Adrenal gland (tissue), 9 donors: ENCODE measurements at regions not wholly inside any gene's neighbourhood (a gene's known extent, or its start where the extent isn't known, plus 50 kb on each side); places are given as distances from the start of the nearest gene placed in this dataset.
A peak's percentile ranks its signal among the peaks of the same experiment; 100 is the strongest.

Experiments used
- DNase-seq, 7 donors: peaks; one replicate each; pipeline ENCODE4 v3.0.0-alpha.2; 2019 to 2020
- H3K27ac ChIP-seq, 5 donors: fragments of 200-600 bp; sonication (generic) in 4 of 5; 1 replicate in 3 of 5; 2 replicates in 2 of 5; pipeline versions ENCODE4 v1.5.1 to v1.8.0; 2016 to 2020; ENCODE audit warnings: mild to moderate bottlenecking in 1 of 5
- H3K27me3 ChIP-seq: fragments of 200-600 bp; 2 replicates; pipeline ENCODE4 v1.8.0; 2021
- H3K36me3 ChIP-seq, 2 donors: fragments of 200-600 bp; replicated peaks in 1 of 2; 1 replicate in 1 of 2; 2 replicates in 1 of 2; pipeline versions ENCODE4 v1.5.1 to v1.8.0; 2018 to 2022
- H3K4me1 ChIP-seq, 2 donors: fragments of 200-600 bp; replicated peaks in 1 of 2; 1 replicate in 1 of 2; 2 replicates in 1 of 2; pipeline versions ENCODE4 v1.5.1 to v1.8.0; 2018 to 2021
- H3K4me3 ChIP-seq, 4 donors: fragments of 200-600 bp; sonication (generic) in 3 of 4; one replicate each; pipeline ENCODE4 v1.5.1; 2016 to 2018
- H3K9me3 ChIP-seq, 3 donors: fragments of 200-600 bp; sonication (generic) in 1 of 3; replicated peaks in 1 of 3; 1 replicate in 2 of 3; 2 replicates in 1 of 3; pipeline versions ENCODE4 v1.5.1 to v1.8.0; 2016 to 2021
- POLR2A ChIP-seq, 2 donors: fragments of 450-650 bp; IDR thresholded peaks; one replicate each; pipeline ENCODE4 v1.6.1; 2017; ENCODE audit warnings: antibody characterized with exemption in 2 of 2, mild to moderate bottlenecking in 2 of 2, moderate library complexity in 1 of 2
- WGBS, 4 donors: extraction: QIAGEN DNeasy Blood & Tissue Kit in 2 of 4; methylation state at CpG; one replicate each; pipeline versions ENCODE4 v1.1.5 to v1.1.7; 2013 to 2017; 5-methylcytosine and 5-hydroxymethylcytosine counted together
- intact Hi-C, 2 donors: fragments of 100-400 bp; cut with DNase I; formaldehyde crosslinking; loops; one replicate each; pipeline versions ENCODE4 v1.14.1 to v1.15.0; 2022 to 2023
- TF ChIP-seq, protein P1 (sequence below), 6 experiments: fragments of 450-650 bp in 4 of 6; fragments of 200-600 bp in 2 of 6; sonication (generic) in 1 of 6; IDR thresholded peaks; 1 replicate in 5 of 6; 2 replicates in 1 of 6; pipeline versions ENCODE4 v1.5.1 to v1.8.0; 2016 to 2021; ENCODE audit warnings: antibody characterized with exemption in 6 of 6, mild to moderate bottlenecking in 2 of 6, moderate library complexity in 1 of 6
- donor health status: healthy with polysubstance abuse.
- donor health status: Bipolar disorder and iron deficiency.
- donor health status: DM: yes; HTN: yes; CAD: no.
- donor health status: DM: no; HTN: no; CAD: no.
- donor health status: DM: no; HTN: no; CAD: no.

- Histone ChIP-seq H3K36me3 (no peaks in the 10 kb centered on the region), H3K27ac (no peak overlapping the region), H3K27me3 (no peaks in the 10 kb centered on the region), H3K4me1 (no peaks in the 10 kb centered on the region), H3K4me3 (no peak overlapping the region), H3K9me3 (no peaks in the 10 kb centered on the region)
- 53 to 69% (median 66%) methylated on average over 3 of the region's 3 CpGs for WGBS, 4 donors
- TF ChIP-seq, protein P1, sequence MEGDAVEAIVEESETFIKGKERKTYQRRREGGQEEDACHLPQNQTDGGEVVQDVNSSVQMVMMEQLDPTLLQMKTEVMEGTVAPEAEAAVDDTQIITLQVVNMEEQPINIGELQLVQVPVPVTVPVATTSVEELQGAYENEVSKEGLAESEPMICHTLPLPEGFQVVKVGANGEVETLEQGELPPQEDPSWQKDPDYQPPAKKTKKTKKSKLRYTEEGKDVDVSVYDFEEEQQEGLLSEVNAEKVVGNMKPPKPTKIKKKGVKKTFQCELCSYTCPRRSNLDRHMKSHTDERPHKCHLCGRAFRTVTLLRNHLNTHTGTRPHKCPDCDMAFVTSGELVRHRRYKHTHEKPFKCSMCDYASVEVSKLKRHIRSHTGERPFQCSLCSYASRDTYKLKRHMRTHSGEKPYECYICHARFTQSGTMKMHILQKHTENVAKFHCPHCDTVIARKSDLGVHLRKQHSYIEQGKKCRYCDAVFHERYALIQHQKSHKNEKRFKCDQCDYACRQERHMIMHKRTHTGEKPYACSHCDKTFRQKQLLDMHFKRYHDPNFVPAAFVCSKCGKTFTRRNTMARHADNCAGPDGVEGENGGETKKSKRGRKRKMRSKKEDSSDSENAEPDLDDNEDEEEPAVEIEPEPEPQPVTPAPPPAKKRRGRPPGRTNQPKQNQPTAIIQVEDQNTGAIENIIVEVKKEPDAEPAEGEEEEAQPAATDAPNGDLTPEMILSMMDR (IDR thresholded peaks at IDR 0.05), result no peak
- no peak for TF ChIP-seq POLR2A (IDR thresholded peaks at IDR 0.05)
- intact Hi-C loops, result no loop called here
- DNase-seq, result no peak
These were observed 135.1 kb upstream of the IRX2 start for GRCh38 chr5:2886531-2886930.

- Histone ChIP-seq H3K27me3 (no peaks in the 10 kb centered on the region), H3K36me3 (no peaks in the 10 kb centered on the region), H3K4me3 (no peak overlapping the region), H3K4me1 (no peaks in the 10 kb centered on the region), H3K9me3 (peaks cover 0 to 7% (median 0%) of the 10 kb centered on the region in 3 donors), H3K27ac (no peak overlapping the region)
- 74 to 83% (median 79%) methylated on average over 8 of the region's 8 CpGs for WGBS, 4 donors
- DNase-seq, result peak in 1 of 7 donors; percentile 14
- TF ChIP-seq, protein P1 (IDR thresholded peaks at IDR 0.05), result no peak
- TF ChIP-seq POLR2A (IDR thresholded peaks at IDR 0.05), result no peak
- intact Hi-C loops, result no loop called here
These were observed 132.3 kb upstream of the IRX2 start for GRCh38 chr5:2883771-2884170.

GRCh38 chr5:2879701-2880100, 128.2 kb upstream of the IRX2 start:
- no peaks in the 10 kb centered on the region for H3K27me3 ChIP-seq
- H3K4me3 ChIP-seq, result no peak overlapping the region
- peaks cover 0 to 7% (median 0%) of the 10 kb centered on the region in 3 donors for H3K9me3 ChIP-seq
- no peak for DNase-seq
- no peaks in the 10 kb centered on the region for H3K36me3 ChIP-seq
- WGBS, 4 donors, result 62 to 86% (median 74%) methylated on average over 1 of the region's 1 CpG
- H3K4me1 ChIP-seq, result no peaks in the 10 kb centered on the region
- TF ChIP-seq, protein P1 (IDR thresholded peaks at IDR 0.05), result no peak
- TF ChIP-seq POLR2A (IDR thresholded peaks at IDR 0.05), result no peak
- H3K27ac ChIP-seq, result no peak overlapping the region
- intact Hi-C loops, result no loop called here

GRCh38 chr5:2877522-2877921, 126.0 kb upstream of the IRX2 start:
- TF ChIP-seq, protein P1 (IDR thresholded peaks at IDR 0.05), result no peak
- TF ChIP-seq POLR2A (IDR thresholded peaks at IDR 0.05), result no peak
- H3K4me1 ChIP-seq, result no peaks in the 10 kb centered on the region
- no peaks in the 10 kb centered on the region for H3K27me3 ChIP-seq
- 71 to 79% (median 76%) methylated on average over 5 of the region's 5 CpGs for WGBS, 4 donors
- peaks cover 0 to 7% (median 0%) of the 10 kb centered on the region in 3 donors for H3K9me3 ChIP-seq
- H3K27ac ChIP-seq, result no peak overlapping the region
- no peaks in the 10 kb centered on the region for H3K36me3 ChIP-seq
- H3K4me3 ChIP-seq, result no peak overlapping the region
- intact Hi-C loops, result no loop called here
- DNase-seq, result peak in 1 of 7 donors; percentile 53
